OCI-LY1 (cell line): ENCODE measurements at regions not wholly inside any gene's neighbourhood (a gene's known extent, or its start where the extent isn't known, plus 50 kb on each side); places are given as distances from the start of the nearest gene placed in this dataset.

ENCODE experiments used
- H2AFZ ChIP-seq: fragments of 200-600 bp; sonication (generic), shearing (Covaris generic); 2 replicates; pipeline ENCODE4 v1.6.0; 2014; ENCODE audit warnings: antibody characterized with exemption, mild to moderate bottlenecking, low read length
- H3F3A ChIP-seq: fragments of 200-600 bp; sonication (generic), shearing (Covaris generic); 2 replicates; pipeline ENCODE4 v1.6.0; 2014; ENCODE audit warnings: mild to moderate bottlenecking, antibody characterized with exemption, low read length, moderate library complexity; ENCODE audit not compliant: insufficient read depth
- H3K27ac ChIP-seq: fragments of 200-600 bp; sonication (generic); 2 replicates; pipeline ENCODE4 v1.5.1; 2014; ENCODE audit warnings: low read length, mixed run types, mild to moderate bottlenecking, low read depth; ENCODE audit not compliant: poor library complexity, severe bottlenecking
- H3K27me3 ChIP-seq: fragments of 200-600 bp; sonication (generic); 2 replicates; pipeline ENCODE4 v1.6.0; 2014; ENCODE audit warnings: antibody characterized with exemption, mild to moderate bottlenecking, low read length, moderate library complexity; ENCODE audit not compliant: insufficient read depth
- H3K36me3 ChIP-seq: fragments of 200-600 bp; sonication (generic); 2 replicates; pipeline ENCODE4 v1.6.1; 2014; ENCODE audit warnings: mild to moderate bottlenecking, antibody characterized with exemption, low read length, moderate library complexity, mixed read lengths; ENCODE audit not compliant: insufficient read depth
- H3K4me1 ChIP-seq: fragments of 200-600 bp; sonication (generic); 2 replicates; pipeline ENCODE4 v1.5.1; 2014; ENCODE audit warnings: mild to moderate bottlenecking, low read length, moderate library complexity; ENCODE audit not compliant: insufficient read depth, severe bottlenecking
- H3K4me2 ChIP-seq: fragments of 200-600 bp; sonication (generic), shearing (Covaris generic); 2 replicates; pipeline ENCODE4 v1.6.1; 2014; ENCODE audit warnings: low read length
- H3K4me3 ChIP-seq: fragments of 200-600 bp; sonication (generic); 2 replicates; pipeline ENCODE4 v1.5.1; 2014; ENCODE audit warnings: low read length, low read depth, mild to moderate bottlenecking, mixed read lengths; ENCODE audit not compliant: poor library complexity, severe bottlenecking
- H3K79me2 ChIP-seq: fragments of 200-600 bp; shearing (Covaris generic); 2 replicates; pipeline ENCODE4 v1.6.1; 2016; ENCODE audit warnings: mixed run types, low read length, mixed read lengths; ENCODE audit not compliant: insufficient read depth
- H3K9ac ChIP-seq: fragments of 200-600 bp; sonication (generic), shearing (Covaris generic); 2 replicates; pipeline ENCODE4 v1.6.1; 2014; ENCODE audit warnings: mild to moderate bottlenecking, low read length, mixed read lengths
- H3K9me2 ChIP-seq: fragments of 200-600 bp; sonication (generic), shearing (Covaris generic); 2 replicates; pipeline ENCODE4 v1.6.1; 2014; ENCODE audit warnings: low read depth, mild to moderate bottlenecking, low read length, mixed read lengths
- H3K9me3 ChIP-seq: fragments of 200-600 bp; shearing (Covaris generic); 2 replicates; pipeline ENCODE4 v1.6.1; 2014; ENCODE audit warnings: low read length, mixed read lengths
- H4K20me1 ChIP-seq: fragments of 200-600 bp; sonication (generic), shearing (Covaris generic); 2 replicates; pipeline ENCODE4 v1.6.0; 2016; ENCODE audit warnings: mild to moderate bottlenecking, low read length; ENCODE audit not compliant: insufficient read depth
- EZH2 ChIP-seq: fragments of 200-600 bp; sonication (generic), shearing (Covaris generic); IDR thresholded peaks from 2 replicates; pipeline ENCODE4 v1.8.0; 2017; ENCODE audit warnings: borderline replicate concordance, mixed run types, mild to moderate bottlenecking, antibody characterized with exemption, low read length, moderate library complexity, mixed read lengths
- TF ChIP-seq, protein P1 (sequence below): fragments of 200-600 bp; sonication (generic), shearing (Covaris generic); IDR thresholded peaks from 2 replicates; pipeline ENCODE4 v1.5.1; 2017; ENCODE audit warnings: mild to moderate bottlenecking, antibody characterized with exemption, low read length, moderate library complexity, mixed read lengths

GRCh38 chr1:5272325-5272724, 617.9 kb downstream of the AJAP1 start:
- Histone ChIP-seq H3K4me2 (no peak overlapping the region), H3K27me3 (no peaks in the 10 kb centered on the region), H3K4me1 (no peaks in the 10 kb centered on the region), H3K9me3 (no peaks in the 10 kb centered on the region), H3K79me2 (no peaks in the 10 kb centered on the region), H3K27ac (no peak overlapping the region), H2AFZ (no peak overlapping the region), H3K9me2 (no peaks in the 10 kb centered on the region), H3K9ac (no peak overlapping the region), H3K4me3 (no peak overlapping the region), H3K36me3 (no peaks in the 10 kb centered on the region), H3F3A (no peaks in the 10 kb centered on the region), H4K20me1 (no peaks in the 10 kb centered on the region)
- TF ChIP-seq, protein P1, sequence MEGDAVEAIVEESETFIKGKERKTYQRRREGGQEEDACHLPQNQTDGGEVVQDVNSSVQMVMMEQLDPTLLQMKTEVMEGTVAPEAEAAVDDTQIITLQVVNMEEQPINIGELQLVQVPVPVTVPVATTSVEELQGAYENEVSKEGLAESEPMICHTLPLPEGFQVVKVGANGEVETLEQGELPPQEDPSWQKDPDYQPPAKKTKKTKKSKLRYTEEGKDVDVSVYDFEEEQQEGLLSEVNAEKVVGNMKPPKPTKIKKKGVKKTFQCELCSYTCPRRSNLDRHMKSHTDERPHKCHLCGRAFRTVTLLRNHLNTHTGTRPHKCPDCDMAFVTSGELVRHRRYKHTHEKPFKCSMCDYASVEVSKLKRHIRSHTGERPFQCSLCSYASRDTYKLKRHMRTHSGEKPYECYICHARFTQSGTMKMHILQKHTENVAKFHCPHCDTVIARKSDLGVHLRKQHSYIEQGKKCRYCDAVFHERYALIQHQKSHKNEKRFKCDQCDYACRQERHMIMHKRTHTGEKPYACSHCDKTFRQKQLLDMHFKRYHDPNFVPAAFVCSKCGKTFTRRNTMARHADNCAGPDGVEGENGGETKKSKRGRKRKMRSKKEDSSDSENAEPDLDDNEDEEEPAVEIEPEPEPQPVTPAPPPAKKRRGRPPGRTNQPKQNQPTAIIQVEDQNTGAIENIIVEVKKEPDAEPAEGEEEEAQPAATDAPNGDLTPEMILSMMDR = no peak
- no peak for TF ChIP-seq EZH2

GRCh38 chr1:5271264-5271663, 616.9 kb downstream of the AJAP1 start:
- H3K9me3 ChIP-seq = no peaks in the 10 kb centered on the region
- H3K4me1 ChIP-seq = no peaks in the 10 kb centered on the region
- no peak for TF ChIP-seq EZH2
- TF ChIP-seq, protein P1 = no peak

GRCh38 chr1:5269901-5270300, 615.5 kb downstream of the AJAP1 start:
- Histone ChIP-seq H2AFZ (no peak overlapping the region), H3K36me3 (no peaks in the 10 kb centered on the region), H3K79me2 (no peaks in the 10 kb centered on the region), H3K9me2 (no peaks in the 10 kb centered on the region), H3K4me2 (no peak overlapping the region), H3K9me3 (no peaks in the 10 kb centered on the region), H3F3A (no peaks in the 10 kb centered on the region), H3K9ac (no peak overlapping the region), H3K27ac (no peak overlapping the region), H4K20me1 (no peaks in the 10 kb centered on the region), H3K4me1 (no peaks in the 10 kb centered on the region), H3K4me3 (no peak overlapping the region), H3K27me3 (no peaks in the 10 kb centered on the region)
- TF ChIP-seq, protein P1 = no peak
- no peak for TF ChIP-seq EZH2

More at GRCh38 chr1:5271264-5271663, 616.9 kb downstream of the AJAP1 start:
- Histone ChIP-seq H3F3A (no peaks in the 10 kb centered on the region), H3K9ac (no peak overlapping the region), H3K27ac (no peak overlapping the region), H3K79me2 (no peaks in the 10 kb centered on the region), H3K9me2 (no peaks in the 10 kb centered on the region), H3K36me3 (no peaks in the 10 kb centered on the region), H4K20me1 (no peaks in the 10 kb centered on the region), H3K4me2 (no peak overlapping the region), H3K4me3 (no peak overlapping the region), H3K27me3 (no peaks in the 10 kb centered on the region), H2AFZ (no peak overlapping the region)
